ENCODE measurements at regions not wholly inside any gene's neighbourhood (a gene's known extent, or its start where the extent isn't known, plus 50 kb on each side); places are given as distances from the start of the nearest gene placed in this dataset.

- H3K27ac Mint-ChIP-seq = no peak overlapping the region
- H3K27me3 Mint-ChIP-seq (ENCODE audit: low read depth) = no peaks in the 10 kb centered on the region
- POLR2A ChIA-PET = no interaction called here
- no peak overlapping the region for H3K4me3 Mint-ChIP-seq
- DNase-seq = no peak
- H3K4me1 Mint-ChIP-seq (ENCODE audit: low read depth) = no peaks in the 10 kb centered on the region
- CTCF ChIA-PET = no interaction called here
- peaks cover 17% of the 10 kb centered on the region for H3K9me3 Mint-ChIP-seq (ENCODE audit: insufficient read depth)
- no peaks in the 10 kb centered on the region for H3K36me3 Mint-ChIP-seq (ENCODE audit: low read depth)
- ATAC-seq = no peak
Measured at GRCh38 chr5:8924054-8924793, 621.7 kb downstream of the SEMA5A start.

GRCh38 chr5:8930021-8930420 lies 615.9 kb downstream of the SEMA5A start:
- Mint-ChIP-seq H3K4me1 (ENCODE audit: low read depth) (no peaks in the 10 kb centered on the region), H3K36me3 (ENCODE audit: low read depth) (no peaks in the 10 kb centered on the region), H3K4me3 (no peak overlapping the region), H3K27me3 (ENCODE audit: low read depth) (no peaks in the 10 kb centered on the region), H3K9me3 (ENCODE audit: insufficient read depth) (peaks cover 13% of the 10 kb centered on the region), H3K27ac (no peak overlapping the region)
- POLR2A ChIA-PET = no interaction called here
- CTCF ChIA-PET = no interaction called here
- no peak for DNase-seq
- no peak for ATAC-seq

GRCh38 chr5:8934455-8934854 lies 611.4 kb downstream of the SEMA5A start:
- Mint-ChIP-seq H3K27me3 (ENCODE audit: low read depth) (no peaks in the 10 kb centered on the region), H3K27ac (no peak overlapping the region), H3K36me3 (ENCODE audit: low read depth) (no peaks in the 10 kb centered on the region), H3K4me1 (ENCODE audit: low read depth) (no peaks in the 10 kb centered on the region), H3K9me3 (ENCODE audit: insufficient read depth) (peaks cover 9% of the 10 kb centered on the region), H3K4me3 (no peak overlapping the region)
- POLR2A ChIA-PET = no interaction called here
- CTCF ChIA-PET = no interaction called here
- ATAC-seq = no peak
- no peak for DNase-seq

- peaks cover 12% of the 10 kb centered on the region for H3K9me3 Mint-ChIP-seq (ENCODE audit: insufficient read depth)
- H3K27ac Mint-ChIP-seq = no peak overlapping the region
- ChIA-PET POLR2A (no interaction called here), CTCF (no interaction called here)
- no peak for ATAC-seq
- DNase-seq = no peak
- H3K4me3 Mint-ChIP-seq = no peak overlapping the region
- no peaks in the 10 kb centered on the region for H3K27me3 Mint-ChIP-seq (ENCODE audit: low read depth)
- no peaks in the 10 kb centered on the region for H3K36me3 Mint-ChIP-seq (ENCODE audit: low read depth)
- H3K4me1 Mint-ChIP-seq (ENCODE audit: low read depth) = no peaks in the 10 kb centered on the region
Measured at GRCh38 chr5:8940934-8941333, 604.9 kb downstream of the SEMA5A start.

GRCh38 chr5:8943301-8943700 lies 602.6 kb downstream of the SEMA5A start:
- ChIA-PET CTCF (no interaction called here), POLR2A (no interaction called here)
- Mint-ChIP-seq H3K27ac (no peak overlapping the region), H3K4me3 (no peak overlapping the region), H3K9me3 (ENCODE audit: insufficient read depth) (peaks cover 6% of the 10 kb centered on the region), H3K4me1 (ENCODE audit: low read depth) (no peaks in the 10 kb centered on the region), H3K36me3 (ENCODE audit: low read depth) (no peaks in the 10 kb centered on the region), H3K27me3 (ENCODE audit: low read depth) (no peaks in the 10 kb centered on the region)
- ATAC-seq (no peak), DNase-seq (no peak)

- DNase-seq (no peak), ATAC-seq (no peak)
- H3K4me1 Mint-ChIP-seq (ENCODE audit: low read depth) = no peaks in the 10 kb centered on the region
- POLR2A ChIA-PET = no interaction called here
- no peak overlapping the region for H3K27ac Mint-ChIP-seq
- no peak overlapping the region for H3K4me3 Mint-ChIP-seq
- peaks cover 6% of the 10 kb centered on the region for H3K9me3 Mint-ChIP-seq (ENCODE audit: insufficient read depth)
- CTCF ChIA-PET = no interaction called here
- H3K36me3 Mint-ChIP-seq (ENCODE audit: low read depth) = no peaks in the 10 kb centered on the region
- H3K27me3 Mint-ChIP-seq (ENCODE audit: low read depth) = no peaks in the 10 kb centered on the region
Measured at GRCh38 chr5:8944005-8944404, 601.9 kb downstream of the SEMA5A start.

- ChIA-PET CTCF (no interaction called here), POLR2A (interaction anchor here (0.7 kb wide), 1 partner anchor 1006 kb away, joined by 3 read pairs; no protein-coding TSS in a partner anchor)
- H3K36me3 Mint-ChIP-seq (ENCODE audit: low read depth) = no peaks in the 10 kb centered on the region
- ATAC-seq = no peak
- no peak overlapping the region for H3K27ac Mint-ChIP-seq
- H3K4me1 Mint-ChIP-seq (ENCODE audit: low read depth) = no peaks in the 10 kb centered on the region
- DNase-seq = no peak
- H3K9me3 Mint-ChIP-seq (ENCODE audit: insufficient read depth) = peaks cover 4% of the 10 kb centered on the region
- no peak overlapping the region for H3K4me3 Mint-ChIP-seq
- no peaks in the 10 kb centered on the region for H3K27me3 Mint-ChIP-seq (ENCODE audit: low read depth)
Measured at GRCh38 chr5:8945972-8946371, 599.9 kb downstream of the SEMA5A start.

- Mint-ChIP-seq H3K27ac (no peak overlapping the region), H3K4me3 (no peak overlapping the region), H3K4me1 (ENCODE audit: low read depth) (no peaks in the 10 kb centered on the region), H3K9me3 (ENCODE audit: insufficient read depth) (no peaks in the 10 kb centered on the region), H3K36me3 (ENCODE audit: low read depth) (no peaks in the 10 kb centered on the region), H3K27me3 (ENCODE audit: low read depth) (no peaks in the 10 kb centered on the region)
- DNase-seq (no peak), ATAC-seq (no peak)
- CTCF ChIA-PET = no interaction called here
- POLR2A ChIA-PET = no interaction called here
Measured at GRCh38 chr5:8949908-8950307, 596.0 kb downstream of the SEMA5A start.

- Mint-ChIP-seq H3K4me3 (no peak overlapping the region), H3K27me3 (ENCODE audit: low read depth) (no peaks in the 10 kb centered on the region), H3K36me3 (ENCODE audit: low read depth) (no peaks in the 10 kb centered on the region), H3K4me1 (ENCODE audit: low read depth) (no peaks in the 10 kb centered on the region), H3K27ac (no peak overlapping the region), H3K9me3 (ENCODE audit: insufficient read depth) (no peaks in the 10 kb centered on the region)
- CTCF ChIA-PET = no interaction called here
- no peak for DNase-seq
- ATAC-seq = no peak
- POLR2A ChIA-PET = no interaction called here
Measured at GRCh38 chr5:8952147-8952546, 593.7 kb downstream of the SEMA5A start.

- H3K9me3 Mint-ChIP-seq (ENCODE audit: insufficient read depth) = no peaks in the 10 kb centered on the region
- no peaks in the 10 kb centered on the region for H3K4me1 Mint-ChIP-seq (ENCODE audit: low read depth)
- no peaks in the 10 kb centered on the region for H3K27me3 Mint-ChIP-seq (ENCODE audit: low read depth)
- ATAC-seq (no peak), DNase-seq (no peak)
- H3K27ac Mint-ChIP-seq = no peak overlapping the region
- no peak overlapping the region for H3K4me3 Mint-ChIP-seq
- ChIA-PET CTCF (no interaction called here), POLR2A (no interaction called here)
- H3K36me3 Mint-ChIP-seq (ENCODE audit: low read depth) = no peaks in the 10 kb centered on the region
Measured at GRCh38 chr5:8953016-8953415, 592.9 kb downstream of the SEMA5A start.

- CTCF ChIA-PET = no interaction called here
- H3K27ac Mint-ChIP-seq = no peak overlapping the region
- H3K36me3 Mint-ChIP-seq (ENCODE audit: low read depth) = no peaks in the 10 kb centered on the region
- DNase-seq = no peak
- ATAC-seq = no peak
- POLR2A ChIA-PET = no interaction called here
- H3K27me3 Mint-ChIP-seq (ENCODE audit: low read depth) = no peaks in the 10 kb centered on the region
- no peaks in the 10 kb centered on the region for H3K4me1 Mint-ChIP-seq (ENCODE audit: low read depth)
- H3K9me3 Mint-ChIP-seq (ENCODE audit: insufficient read depth) = no peaks in the 10 kb centered on the region
- H3K4me3 Mint-ChIP-seq = no peak overlapping the region
Measured at GRCh38 chr5:8953911-8954438, 591.9 kb downstream of the SEMA5A start.

- Mint-ChIP-seq H3K36me3 (ENCODE audit: low read depth) (no peaks in the 10 kb centered on the region), H3K4me1 (ENCODE audit: low read depth) (no peaks in the 10 kb centered on the region), H3K27ac (no peak overlapping the region), H3K9me3 (ENCODE audit: insufficient read depth) (no peaks in the 10 kb centered on the region), H3K4me3 (no peak overlapping the region), H3K27me3 (ENCODE audit: low read depth) (no peaks in the 10 kb centered on the region)
- DNase-seq (no peak), ATAC-seq (no peak)
- CTCF ChIA-PET = no interaction called here
- POLR2A ChIA-PET = no interaction called here
Measured at GRCh38 chr5:8954801-8955200, 591.1 kb downstream of the SEMA5A start.

GRCh38 chr5:8956659-8957058 lies 589.2 kb downstream of the SEMA5A start:
- POLR2A ChIA-PET = no interaction called here
- H3K4me3 Mint-ChIP-seq = no peak overlapping the region

More at GRCh38 chr5:8956659-8957058, 589.2 kb downstream of the SEMA5A start:
- CTCF ChIA-PET = no interaction called here
- no peak for DNase-seq
- Mint-ChIP-seq H3K27ac (no peak overlapping the region), H3K27me3 (ENCODE audit: low read depth) (no peaks in the 10 kb centered on the region), H3K36me3 (ENCODE audit: low read depth) (no peaks in the 10 kb centered on the region), H3K9me3 (ENCODE audit: insufficient read depth) (no peaks in the 10 kb centered on the region), H3K4me1 (ENCODE audit: low read depth) (no peaks in the 10 kb centered on the region)
- ATAC-seq = no peak

Data from activated CD8-positive, alpha-beta T cell treated with anti-CD3 and anti-CD28 coated beads, Interleukin-2, amount 10 ng/mL, durations not matched to agents 7 days and 5 days (primary cell).